HG03103 (cell line): ENCODE measurements at regions not wholly inside any gene's neighbourhood (a gene's known extent, or its start where the extent isn't known, plus 50 kb on each side); places are given as distances from the start of the nearest gene placed in this dataset.
A peak's percentile ranks its signal among the peaks of the same experiment; 100 is the strongest.
"Not testable (repeated sequence)": the region's sequence is repeated elsewhere in the genome, so short reads cannot be mapped to it uniquely, and the experiment has no call there.

Experiments
- ATAC-seq: cut with Tn5 transposase; IDR thresholded peaks from one replicate; pipeline ENCODE4 v1.9.1; 2021; ENCODE audit warnings: low read depth; ENCODE audit not compliant: unreplicated experiment

DNA sequence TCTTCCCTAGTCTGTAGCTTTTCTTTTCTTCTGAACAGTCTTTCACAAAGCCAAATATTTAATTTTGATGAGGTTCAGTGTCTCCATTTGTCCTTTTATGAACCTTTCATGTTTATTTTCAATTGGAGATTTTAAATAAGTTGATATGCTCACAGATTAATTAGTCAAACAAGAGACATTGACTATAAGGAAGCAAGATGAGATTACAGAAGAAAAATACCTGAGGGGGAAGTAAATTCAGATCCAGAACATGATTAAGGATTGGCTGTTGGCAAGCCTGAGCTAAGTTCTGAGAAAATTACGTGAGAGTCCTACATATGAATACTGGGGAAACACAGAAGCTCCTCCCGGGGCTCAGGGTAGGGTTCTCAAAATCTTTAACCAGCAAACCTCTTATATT lies 1039.8 kb upstream of the SEMA6A start:
- no peak for ATAC-seq

DNA sequence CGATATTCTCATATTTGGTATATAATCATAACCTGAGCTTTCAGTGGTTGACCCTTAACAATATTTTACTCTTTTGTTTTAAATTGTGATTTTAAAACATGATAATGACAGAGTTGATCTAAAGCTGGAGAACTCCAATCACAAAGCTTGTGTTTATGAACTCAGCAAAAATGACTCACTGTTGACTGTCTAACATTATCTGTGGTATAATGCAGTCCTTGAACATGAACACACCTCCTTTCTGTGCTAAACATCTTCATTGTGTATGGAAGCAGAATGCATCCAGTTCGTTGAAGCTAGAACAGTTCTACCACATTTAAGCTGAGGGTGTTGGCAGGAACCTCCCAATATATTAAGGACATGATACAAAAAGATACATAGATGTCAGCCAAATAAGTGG lies 1030.2 kb upstream of the SEMA6A start:
- no peak for ATAC-seq

DNA sequence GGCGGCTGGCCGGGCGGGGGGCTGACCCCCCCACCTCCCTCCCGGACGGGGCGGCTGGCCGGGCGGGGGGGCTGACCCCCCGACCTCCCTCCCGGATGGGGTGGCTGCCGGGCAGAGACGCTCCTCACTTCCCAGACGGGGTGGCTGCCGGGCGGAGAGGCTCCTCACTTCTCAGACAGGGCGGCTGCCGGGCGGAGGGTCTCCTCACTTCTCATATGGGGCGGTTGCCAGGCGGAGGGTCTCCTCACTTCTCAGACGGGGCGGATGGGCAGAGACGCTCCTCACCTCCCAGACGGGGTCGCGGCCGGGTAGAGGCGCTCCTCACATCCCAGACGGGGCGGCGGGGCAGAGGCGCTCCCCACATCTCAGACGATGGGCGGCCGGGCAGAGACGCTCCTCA lies 1025.2 kb upstream of the SEMA6A start:
- not testable (repeated sequence) for ATAC-seq

DNA sequence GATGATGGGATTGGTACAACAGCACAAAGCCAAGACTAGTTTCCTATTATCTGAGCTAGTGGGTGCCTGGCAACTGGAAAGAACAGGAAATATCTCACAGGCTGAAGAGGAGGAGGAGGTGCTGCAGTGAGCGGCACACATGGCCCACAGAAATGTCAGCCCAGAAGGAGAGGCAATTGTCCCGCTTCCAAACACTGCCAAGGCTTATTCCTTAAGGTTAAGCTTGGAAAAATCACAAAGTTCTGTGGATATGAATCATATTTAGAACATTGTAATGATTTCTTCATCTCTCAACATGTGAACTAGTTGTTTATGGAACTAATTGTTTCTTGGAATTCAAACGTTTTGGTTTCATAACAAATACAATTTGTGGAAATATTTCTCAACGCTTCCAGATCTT lies 1019.5 kb upstream of the SEMA6A start:
- no peak for ATAC-seq

DNA sequence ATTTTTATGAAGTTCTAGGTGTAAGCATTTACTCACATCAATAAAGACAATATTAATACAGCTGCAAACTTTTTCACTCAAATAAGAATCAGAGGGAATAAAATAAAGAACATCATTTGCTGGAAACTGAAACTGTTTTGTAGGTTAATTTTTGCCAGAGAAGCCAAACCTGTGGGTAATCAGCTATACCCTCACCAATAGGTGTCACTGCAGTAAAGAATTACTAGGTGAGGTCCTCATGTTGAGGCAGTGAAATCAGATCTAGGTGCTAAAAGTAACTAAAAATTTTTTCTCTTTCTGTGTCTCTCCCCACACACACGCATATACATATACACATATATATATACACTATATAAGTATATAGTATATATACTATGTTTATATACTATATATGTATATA lies 1016.3 kb upstream of the SEMA6A start:
- ATAC-seq: peak; percentile 70

DNA sequence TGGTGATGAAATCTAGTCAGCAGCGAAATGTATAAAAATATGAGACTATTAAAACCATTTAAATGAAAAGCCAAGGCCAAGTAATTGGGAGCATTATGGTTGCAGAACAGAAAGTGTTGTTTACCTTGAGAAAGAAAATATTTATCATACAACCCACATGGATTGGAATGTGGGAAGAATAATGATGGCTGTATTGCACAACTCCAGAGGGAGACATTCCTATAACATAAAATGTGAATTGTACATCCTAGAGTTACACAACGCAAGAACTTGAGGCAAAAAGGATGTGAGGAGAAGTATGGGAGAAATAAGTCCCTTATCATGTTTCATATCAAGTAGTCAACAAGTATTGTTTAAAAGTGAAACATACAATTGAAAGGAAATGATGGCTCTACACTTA lies 1014.0 kb upstream of the SEMA6A start:
- no peak for ATAC-seq

DNA sequence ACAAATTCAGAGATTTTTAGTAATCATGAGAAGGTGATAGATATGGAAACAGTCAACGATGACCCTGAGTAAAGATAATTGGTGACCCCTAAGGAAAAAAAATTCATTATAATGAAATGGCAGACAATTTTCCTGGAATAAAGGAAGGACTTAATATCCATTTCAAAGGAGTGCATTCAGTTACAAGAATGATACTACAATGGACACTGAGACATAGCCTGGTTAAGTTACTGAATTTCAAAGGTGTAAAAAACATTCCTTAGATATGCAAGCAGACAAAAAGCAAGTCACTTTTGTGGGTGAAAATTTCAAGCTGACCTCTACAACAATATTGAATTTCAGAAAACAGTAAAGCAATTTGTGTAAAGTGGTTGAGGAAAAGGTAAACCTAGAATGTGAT lies 1012.5 kb upstream of the SEMA6A start:
- ATAC-seq: no peak

DNA sequence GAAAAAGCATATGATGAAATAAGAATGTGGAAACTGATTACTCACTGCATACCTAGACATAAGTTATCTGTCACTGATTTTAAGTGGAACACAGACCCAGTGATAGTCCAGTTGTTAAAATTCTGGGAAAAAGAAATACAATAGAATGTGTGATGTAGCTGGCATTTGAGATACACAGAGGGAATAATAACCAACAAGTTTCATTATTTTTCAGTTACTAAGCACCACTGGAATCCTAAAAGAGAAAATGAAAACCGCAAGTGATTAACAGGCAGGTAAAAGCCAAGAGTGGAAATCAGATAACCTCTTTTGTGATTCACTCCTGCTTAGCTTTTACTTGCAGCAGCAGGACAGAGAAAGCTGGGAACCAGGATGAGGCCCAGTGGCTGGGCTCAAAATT lies 994.0 kb upstream of the SEMA6A start:
- ATAC-seq: no peak

DNA sequence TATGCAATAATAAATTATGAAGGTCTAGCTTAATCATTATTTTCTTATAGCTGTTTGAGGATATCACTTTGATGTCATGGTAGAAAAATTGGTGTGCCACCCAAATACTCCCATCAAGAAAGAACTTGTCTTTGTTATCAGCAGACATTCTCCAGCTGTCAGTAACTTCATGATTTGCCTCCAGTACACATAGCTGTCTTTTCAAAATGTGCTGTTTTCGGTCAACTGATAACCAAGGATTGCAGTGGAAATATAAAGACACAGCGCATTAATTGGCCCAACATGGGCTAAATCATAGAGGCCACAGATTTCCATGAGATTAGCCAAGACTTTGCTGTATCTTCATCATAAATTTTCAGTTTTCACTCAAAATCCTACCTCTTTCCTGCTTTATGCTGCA lies 993.5 kb upstream of the SEMA6A start:
- ATAC-seq: no peak

DNA sequence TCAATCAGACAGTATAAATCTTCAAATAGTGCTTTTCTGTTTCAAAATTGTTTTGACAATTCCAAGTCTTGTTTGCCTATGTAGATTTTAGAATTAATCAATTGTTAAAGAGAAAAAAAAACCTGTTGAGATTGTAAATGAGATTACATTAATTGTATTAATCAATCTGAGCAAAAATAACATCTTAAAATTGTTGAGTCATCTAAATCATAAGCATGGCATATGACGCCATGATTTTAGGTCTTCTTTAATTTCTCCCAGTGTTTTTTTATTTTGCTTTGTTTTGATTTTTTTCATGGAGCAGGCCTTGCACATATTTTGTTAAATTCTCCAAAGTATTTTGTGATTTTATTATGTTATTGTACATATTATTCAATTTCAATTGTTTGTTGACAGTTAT lies 988.0 kb upstream of the SEMA6A start:
- ATAC-seq: no peak

DNA sequence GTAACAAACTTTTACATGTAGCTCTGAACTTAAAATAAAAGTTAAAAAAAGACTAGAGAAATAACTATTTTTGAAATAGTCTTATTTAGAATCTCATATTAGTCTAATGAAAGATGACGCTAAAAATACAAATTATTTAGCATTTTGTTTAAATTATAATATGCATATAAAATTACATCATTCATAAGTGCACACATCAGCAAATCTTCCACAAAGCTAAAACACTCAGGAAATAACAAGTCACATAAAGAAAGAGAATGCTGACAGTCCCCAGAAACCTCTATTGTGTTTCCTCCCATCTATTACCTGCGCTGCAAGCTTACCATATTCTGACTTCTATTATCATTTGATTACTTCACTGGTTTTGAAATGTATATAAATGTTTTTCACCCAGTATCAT lies 986.9 kb upstream of the SEMA6A start:
- ATAC-seq: no peak

DNA sequence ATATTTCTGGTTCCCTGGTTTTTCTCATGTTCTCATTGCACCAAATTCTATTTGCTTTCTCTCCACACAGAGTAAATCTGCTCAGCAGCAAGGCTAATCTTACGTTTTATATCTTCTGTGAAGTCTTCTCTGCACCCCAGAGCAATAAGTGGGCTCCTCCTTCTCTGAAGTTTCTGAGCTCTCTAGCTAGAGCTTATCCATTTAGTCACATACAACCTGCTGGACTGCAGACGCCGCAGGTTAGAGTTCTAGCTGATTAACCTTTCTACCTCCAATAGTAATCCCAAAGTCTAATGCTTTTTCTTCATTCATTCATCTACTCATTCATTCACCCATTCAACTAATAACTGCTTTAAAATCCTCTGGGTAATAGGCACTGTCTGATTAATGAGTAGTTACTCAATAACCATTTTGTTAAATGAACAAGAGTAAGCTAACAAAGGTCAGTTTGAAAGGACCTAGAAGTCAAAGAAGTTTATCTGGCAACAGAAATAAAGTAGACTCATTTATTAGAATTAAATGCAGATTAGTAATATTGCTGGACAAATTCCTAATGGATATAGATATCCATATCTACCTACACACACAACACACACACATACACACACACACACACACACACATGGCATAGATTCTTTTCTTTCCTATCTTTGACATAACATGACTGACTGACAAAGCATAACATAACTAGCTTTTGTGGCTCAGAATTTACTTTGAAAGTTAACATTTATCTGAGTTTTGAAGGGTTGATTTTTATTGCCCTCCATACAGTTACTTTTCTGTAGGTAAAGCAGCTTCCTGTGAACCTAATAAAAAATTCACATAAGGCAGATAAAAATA lies 984.6 kb upstream of the SEMA6A start:
- ATAC-seq: no peak

DNA sequence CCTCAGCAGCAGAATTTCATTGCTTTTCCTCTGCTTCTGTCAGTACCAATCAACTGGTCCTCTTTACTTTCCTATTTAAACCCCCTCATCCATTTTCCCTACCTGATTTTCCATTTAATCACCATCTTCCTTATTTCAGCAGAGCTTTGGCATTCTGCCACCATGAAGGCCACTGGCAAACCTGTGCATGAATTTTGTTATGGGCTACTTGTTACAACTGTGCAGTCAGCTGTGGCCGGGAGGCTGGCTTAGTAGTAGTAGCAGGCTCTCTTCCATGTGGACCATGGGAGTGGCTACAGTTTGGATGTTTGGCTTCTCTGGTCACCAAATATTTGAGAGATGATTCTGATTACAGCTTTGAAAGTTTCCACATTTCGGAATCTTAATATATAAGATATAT lies 976.6 kb upstream of the SEMA6A start:
- no peak for ATAC-seq

DNA sequence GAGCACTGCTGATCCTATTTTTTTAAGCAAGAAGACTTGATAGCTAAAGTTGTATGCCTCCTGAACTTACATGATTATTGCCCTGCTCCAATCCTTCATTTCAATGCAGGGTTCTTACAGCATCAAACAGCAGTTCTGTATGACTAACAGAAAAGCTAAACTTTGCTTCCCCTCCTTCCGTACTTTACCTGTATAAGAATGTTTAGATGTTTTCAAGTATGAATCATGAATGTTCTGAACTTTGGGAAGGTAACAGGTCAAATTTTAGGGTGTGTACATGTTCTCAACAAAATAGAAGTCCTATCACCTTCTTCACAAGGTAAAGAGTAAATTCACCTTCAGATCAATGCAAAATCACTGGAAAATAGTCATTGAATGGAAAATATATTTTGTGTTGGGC lies 972.6 kb upstream of the SEMA6A start:
- ATAC-seq: no peak

DNA sequence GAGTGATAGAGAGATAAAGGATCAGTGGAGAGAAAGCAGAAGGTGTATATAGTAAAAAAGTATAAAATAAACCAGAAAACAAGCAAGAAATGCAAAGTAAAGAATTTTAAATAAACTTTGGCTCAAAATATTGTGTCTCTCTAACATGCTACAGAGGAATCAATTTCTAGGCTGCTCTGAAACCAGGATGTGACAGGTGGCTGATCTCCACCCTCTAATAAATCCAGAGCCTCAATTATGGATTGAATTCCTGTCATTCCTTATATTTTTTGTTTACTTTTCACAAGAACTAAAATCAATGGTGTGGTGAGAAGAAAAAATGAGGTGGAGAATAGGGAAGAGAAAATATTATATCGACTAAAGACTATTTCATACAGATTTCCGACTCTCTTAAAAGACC lies 965.1 kb upstream of the SEMA6A start:
- no peak for ATAC-seq

DNA sequence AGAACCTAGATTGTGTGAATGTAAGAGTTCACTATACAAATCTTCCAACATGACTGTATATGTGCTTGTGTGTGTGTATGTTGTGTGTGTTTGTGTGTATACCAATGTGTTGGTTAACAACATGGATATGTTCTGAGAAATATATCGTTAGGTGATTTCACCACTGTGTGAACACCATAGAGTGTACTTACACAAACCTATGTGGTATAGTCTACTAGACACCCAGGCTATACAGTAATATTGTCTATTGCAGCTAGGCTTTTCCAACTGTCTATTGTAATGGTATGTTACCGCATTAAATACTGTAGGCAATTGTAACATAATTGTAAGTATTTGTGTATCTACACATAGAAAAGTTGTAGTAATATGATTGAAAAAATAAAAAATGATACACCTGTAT lies 959.2 kb upstream of the SEMA6A start:
- ATAC-seq: no peak

DNA sequence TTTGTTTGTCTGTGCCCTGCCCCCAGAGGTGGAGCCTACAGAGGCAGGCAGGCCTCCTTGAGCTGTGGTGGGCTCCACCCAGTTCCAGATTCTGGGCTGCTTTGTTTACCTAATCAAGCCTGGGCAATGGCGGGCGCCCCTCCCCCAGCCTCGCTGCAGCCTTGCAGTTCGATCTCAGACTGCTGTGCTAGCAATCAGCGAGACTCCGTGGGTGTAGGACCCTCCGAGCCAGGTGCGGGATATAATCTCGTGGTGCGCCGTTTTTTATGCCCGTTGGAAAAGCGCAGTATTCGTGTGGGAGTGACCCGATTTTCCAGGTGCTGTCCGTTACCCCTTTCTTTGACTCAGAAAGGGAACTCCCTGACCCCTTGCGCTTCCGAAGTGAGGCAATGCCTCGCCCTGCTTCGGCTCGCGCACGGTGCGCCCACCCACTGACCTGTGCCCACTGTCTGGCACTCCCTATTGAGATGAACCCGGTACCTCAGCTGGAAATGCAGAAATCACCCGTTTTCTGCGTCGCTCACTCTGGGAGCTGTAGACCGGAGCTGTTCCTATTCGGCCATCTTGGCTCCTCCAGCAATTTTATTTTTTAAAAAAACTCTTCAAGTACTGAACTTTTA lies 958.5 kb upstream of the SEMA6A start:
- not testable (repeated sequence) for ATAC-seq

DNA sequence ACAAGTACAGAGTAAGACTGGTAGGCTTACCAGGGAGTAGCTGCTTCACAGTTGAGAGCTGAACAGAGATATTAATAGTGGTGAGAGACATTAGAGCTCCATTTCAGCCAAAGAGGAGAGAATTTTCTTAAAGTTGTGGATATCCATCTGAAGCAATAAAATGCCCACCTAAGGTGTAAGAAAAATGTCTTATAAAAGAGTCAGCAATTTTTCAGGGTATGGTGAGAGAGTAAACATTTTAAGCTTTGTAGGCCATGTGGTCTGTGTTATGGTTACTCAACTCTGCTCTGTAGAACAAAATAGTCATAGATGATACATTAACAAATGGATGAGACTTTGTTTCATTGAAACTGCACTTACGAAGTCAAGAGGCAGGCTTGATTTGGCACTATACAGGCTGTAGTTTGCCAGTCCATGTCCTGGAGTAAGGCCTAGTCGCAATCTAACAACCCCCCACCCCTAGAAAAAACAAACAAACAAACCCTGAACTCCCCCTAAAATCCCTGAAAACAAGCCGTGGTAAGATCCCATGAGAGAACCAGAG lies 945.4 kb upstream of the SEMA6A start:
- ATAC-seq: no peak

DNA sequence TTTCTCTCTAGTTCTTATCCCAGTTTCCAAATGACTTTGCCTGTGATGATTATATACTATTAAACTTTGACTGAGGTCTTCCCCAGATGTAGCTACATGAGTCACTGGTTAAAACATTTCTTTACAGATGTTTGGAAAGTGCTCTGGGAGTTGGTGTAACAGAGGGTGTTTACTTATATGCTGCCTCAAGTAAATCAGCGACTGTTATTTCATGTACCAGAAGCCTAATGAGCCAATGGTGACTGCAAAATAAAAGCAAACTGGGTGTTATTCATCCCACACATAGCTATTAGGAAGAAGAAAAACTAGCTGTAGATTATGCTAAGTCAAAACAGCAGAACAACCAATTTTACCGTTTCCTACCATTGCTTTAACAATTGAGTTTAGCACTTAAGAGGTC lies 929.7 kb upstream of the SEMA6A start:
- ATAC-seq: no peak

DNA sequence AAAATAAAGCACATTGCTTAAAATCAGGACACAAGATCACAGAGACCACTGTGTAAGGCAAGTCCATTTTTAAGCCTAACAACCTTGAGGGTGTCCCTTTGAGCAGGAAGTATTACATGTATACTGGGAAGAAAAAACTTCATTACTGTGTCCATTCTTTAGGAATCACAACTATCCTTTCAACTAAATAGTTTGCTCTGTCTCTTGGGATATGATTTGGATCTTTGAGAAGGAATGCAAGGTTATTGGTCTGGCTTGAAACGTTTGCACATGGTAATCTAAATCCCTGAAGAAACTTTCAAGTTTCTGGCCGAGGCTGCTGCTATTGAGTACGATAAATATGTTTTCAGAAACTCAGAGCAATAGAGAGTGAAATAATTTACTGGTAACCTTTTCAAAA lies 923.0 kb upstream of the SEMA6A start:
- no peak for ATAC-seq

DNA sequence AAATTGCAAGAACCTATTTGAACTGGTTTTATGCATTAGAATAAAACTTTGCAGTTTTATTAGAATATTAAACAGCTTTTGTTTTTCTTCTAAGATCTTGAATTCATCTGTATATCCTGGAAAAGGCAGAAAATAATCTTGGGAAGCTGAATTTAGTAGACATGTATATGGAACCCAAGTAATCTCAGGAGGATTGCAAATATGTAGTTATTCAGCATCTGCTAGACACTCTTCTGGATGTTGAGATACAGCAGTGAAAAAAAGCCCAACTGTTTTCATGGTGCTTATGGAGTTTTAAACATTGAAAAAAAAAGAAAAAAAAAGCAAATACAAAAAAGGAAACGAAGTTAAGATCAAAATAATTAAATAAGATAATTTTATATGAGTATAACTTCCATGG lies 922.2 kb upstream of the SEMA6A start:
- no peak for ATAC-seq

DNA sequence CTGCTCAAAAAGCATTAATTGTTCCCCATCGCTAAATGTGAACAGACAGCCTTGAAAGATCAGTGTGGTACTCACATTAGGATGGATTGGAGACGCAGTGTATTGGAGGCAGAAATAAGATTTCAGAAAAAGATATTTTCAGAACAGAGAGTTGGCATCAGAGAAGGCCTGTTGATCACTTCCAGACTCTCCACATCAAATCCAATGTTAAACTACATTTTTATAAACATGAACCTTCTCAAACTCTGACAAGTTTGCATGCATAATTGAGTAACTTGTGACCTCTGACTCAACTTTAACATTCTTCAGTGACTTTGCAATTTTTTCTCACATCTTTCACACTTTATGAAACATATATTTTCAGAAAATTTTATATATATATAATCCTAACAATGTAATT lies 919.6 kb upstream of the SEMA6A start:
- ATAC-seq: no peak
